HG03159 (cell line): ENCODE measurements at regions not wholly inside any gene's neighbourhood (a gene's known extent, or its start where the extent isn't known, plus 50 kb on each side); places are given as distances from the start of the nearest gene placed in this dataset.

ENCODE experiments used
- ATAC-seq: cut with Tn5 transposase; IDR thresholded peaks from one replicate; pipeline ENCODE4 v1.9.1; 2021; ENCODE audit warnings: mild to moderate bottlenecking, moderate library complexity; ENCODE audit not compliant: unreplicated experiment

DNA sequence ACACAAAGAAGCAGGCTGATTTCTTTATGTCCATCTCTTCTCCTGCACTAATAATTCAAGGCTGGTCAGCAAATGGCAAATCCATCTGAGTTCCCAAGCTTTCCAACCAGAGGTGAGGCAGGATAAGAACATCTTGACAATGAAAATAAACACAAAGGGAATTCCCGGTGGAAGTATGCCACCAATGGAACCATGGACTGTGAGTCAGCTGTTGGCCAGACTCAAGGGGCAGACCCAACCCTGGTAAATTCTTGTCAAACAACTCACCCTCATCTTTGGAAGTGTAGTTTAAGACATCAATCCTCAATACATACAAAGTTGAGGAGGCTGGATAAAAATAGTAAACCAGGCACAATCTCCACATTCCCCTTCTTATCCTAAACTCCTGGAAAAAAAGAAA lies 74.3 kb upstream of the CES5A start:
- ATAC-seq, result no peak

DNA sequence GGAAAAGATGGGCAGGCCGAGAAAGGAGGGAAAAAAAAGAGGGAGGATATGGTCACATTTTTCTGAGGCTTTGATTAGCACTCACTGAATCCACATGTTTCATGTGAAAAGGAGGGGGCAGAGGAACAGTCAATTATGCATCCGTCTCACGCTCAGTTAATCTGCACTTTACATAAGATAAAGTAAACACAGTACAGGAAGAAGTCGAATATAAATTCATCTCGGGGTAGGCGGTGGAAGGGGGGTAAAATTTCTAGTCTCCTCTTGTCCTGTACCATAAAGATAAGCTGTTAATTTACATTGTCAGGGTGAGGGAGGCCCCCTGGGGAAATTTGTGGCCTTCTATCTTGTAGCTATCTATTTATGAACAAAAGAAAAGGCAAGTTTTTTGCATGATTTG lies 73.1 kb upstream of the CES5A start:
- no peak for ATAC-seq

DNA sequence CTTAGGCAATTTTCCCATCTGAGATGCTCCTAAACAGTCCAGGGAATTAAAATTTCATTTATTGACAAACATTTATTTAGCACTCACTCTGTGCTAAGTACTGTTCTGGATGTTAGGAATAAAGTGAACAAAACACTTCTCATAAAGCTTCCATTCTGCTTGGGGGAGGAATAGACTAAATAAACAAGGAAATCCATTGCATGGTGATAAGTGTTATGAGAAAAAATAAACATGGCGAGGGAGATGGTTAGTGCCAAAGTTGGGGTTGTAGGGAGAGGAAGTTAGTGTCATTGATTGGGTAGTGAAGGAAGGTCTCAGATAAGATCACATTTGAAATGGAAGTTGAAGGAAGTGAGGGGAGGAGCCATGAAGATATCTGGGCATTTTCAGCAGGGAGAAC lies 72.2 kb upstream of the CES5A start:
- ATAC-seq, result no peak

DNA sequence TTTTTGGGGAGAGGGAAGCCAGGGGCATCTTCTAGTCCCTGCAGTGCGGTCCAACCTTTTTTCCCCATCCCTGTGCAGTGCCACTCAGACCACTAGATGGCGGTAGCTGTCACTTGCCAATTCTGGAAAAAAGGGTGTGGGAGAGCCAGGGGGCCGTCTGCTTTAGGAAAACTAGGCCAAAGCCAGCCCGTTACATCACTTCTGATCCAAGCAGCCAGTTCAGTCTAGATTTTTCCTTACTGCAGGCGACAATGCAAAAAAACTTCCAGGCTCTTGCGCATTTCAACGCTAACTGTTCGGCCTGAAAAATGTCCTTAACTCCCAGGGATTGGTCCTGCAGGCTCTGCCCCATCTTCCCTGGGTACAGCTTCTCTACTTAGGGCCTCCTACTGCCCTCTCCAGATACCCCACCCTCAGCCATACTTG lies 69.2 kb upstream of the CES5A start:
- peak; percentile 62 for ATAC-seq

- ATAC-seq, result no peak
These were observed 68.1 kb upstream of the CES5A start for GRCh38 chr16:55943267-55943666.

GRCh38 chr16:55942821-55943220 lies 67.6 kb upstream of the CES5A start:
- ATAC-seq, result no peak

GRCh38 chr16:55941552-55941951 lies 66.4 kb upstream of the CES5A start:
- no peak for ATAC-seq

GRCh38 chr16:55938126-55938525 lies 63.0 kb upstream of the CES5A start:
- ATAC-seq, result no peak

GRCh38 chr16:55933038-55933437 lies 57.9 kb upstream of the CES5A start:
- no peak for ATAC-seq

- no peak for ATAC-seq
These were observed 54.9 kb upstream of the CES5A start for GRCh38 chr16:55930036-55930435.

DNA sequence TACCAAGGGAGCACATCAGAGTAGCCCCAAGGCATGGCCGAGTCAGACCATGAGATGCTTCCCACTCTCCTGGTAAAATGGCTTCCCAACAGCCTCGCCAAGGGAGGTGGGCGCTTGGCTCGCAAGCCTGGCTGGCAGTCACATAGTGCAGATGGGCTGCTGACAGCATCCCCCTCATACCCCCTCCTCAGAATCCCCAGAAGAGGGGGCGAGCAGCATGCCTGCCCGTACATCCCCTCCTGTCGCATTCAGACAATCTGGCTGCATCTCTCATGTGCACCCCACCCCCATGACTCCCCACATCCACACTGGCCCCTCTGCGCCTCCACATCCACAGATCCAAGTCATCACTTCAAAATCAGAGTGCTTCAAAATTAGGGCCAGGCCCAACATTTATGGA lies 54.0 kb upstream of the CES5A start:
- no peak for ATAC-seq

GRCh38 chr16:55925242-55925641 lies 50.1 kb upstream of the CES5A start:
- ATAC-seq, result no peak
